ENCODE measurements at regions not wholly inside any gene's neighbourhood (a gene's known extent, or its start where the extent isn't known, plus 50 kb on each side); places are given as distances from the start of the nearest gene placed in this dataset.

DNA sequence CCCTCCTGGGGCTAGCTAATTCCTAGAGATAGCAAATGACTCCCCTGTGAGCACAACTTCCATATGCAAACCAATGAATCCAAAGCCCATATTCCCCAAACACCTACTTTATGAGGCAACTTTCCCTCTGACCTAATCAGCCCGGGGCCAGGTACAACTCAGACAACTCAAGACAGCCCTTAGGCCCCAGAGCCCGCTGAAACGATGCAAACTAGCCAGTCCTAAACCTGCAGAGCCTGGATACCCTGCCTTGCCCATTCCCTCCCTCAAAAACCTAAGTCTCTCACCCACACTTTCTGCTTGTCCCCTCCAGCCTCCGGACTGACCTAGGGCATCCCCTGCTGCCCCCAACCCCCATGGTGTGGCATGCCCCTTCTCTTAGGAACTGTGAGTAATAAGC, 142.8 kb downstream of the ACTR3 start:
- TF ChIP-seq, protein P1, sequence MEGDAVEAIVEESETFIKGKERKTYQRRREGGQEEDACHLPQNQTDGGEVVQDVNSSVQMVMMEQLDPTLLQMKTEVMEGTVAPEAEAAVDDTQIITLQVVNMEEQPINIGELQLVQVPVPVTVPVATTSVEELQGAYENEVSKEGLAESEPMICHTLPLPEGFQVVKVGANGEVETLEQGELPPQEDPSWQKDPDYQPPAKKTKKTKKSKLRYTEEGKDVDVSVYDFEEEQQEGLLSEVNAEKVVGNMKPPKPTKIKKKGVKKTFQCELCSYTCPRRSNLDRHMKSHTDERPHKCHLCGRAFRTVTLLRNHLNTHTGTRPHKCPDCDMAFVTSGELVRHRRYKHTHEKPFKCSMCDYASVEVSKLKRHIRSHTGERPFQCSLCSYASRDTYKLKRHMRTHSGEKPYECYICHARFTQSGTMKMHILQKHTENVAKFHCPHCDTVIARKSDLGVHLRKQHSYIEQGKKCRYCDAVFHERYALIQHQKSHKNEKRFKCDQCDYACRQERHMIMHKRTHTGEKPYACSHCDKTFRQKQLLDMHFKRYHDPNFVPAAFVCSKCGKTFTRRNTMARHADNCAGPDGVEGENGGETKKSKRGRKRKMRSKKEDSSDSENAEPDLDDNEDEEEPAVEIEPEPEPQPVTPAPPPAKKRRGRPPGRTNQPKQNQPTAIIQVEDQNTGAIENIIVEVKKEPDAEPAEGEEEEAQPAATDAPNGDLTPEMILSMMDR (IDR thresholded peaks at IDR 0.05; ENCODE audit: control insufficient read depth, extremely low read depth, insufficient read depth): no peak

DNA sequence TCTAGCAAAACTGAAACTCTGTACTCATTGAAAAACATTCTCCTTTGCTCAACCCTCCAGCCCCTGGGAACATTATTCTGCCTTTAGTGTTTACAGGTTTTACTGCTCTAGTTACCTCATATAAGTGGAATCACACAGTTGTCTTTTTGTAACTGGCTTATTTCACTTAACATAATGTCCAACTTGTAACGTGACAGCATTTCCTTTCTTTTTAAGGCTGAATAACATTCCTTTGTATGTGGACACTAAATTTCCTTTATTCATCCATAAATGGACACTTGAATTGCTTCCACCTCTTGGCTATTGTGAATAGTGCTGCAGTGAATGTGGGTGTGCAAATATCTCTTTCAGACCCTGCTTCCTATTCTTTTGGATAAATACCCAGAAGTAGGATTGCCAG, 144.9 kb downstream of the ACTR3 start:
- no peak for DNase-seq (ENCODE audit: low read depth)
- TF ChIP-seq, protein P1 (IDR thresholded peaks at IDR 0.05; ENCODE audit: control insufficient read depth, extremely low read depth, insufficient read depth): no peak

More for the DNA sequence above, 142.8 kb downstream of the ACTR3 start:
- no peak for DNase-seq (ENCODE audit: low read depth)
- no peak overlapping the region for H3K4me3 ChIP-seq (ENCODE audit: low read depth, low read length)

DNA sequence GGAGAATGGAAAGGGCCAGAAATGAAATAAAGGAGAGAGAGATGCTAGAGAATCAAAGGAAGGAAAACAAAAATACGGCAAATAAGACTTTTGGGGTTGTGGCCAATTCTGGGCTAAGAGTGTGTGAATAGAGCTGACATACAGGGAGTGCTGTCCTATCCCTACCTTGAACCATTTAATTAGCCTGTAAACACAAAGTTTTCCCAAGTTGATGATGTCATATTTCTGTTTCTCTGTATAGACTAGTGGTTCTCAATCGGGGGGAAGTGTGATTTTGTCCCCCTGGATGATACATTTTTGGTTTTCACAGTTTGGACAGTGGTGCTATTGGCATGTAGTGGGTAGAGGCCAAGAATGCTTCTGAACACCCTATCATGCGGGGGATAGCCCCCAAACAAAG, 148.8 kb downstream of the ACTR3 start:
- no peak overlapping the region for H3K4me3 ChIP-seq (ENCODE audit: low read depth, low read length)
- TF ChIP-seq, protein P1 (IDR thresholded peaks at IDR 0.05; ENCODE audit: control insufficient read depth, extremely low read depth, insufficient read depth): no peak
- DNase-seq (ENCODE audit: low read depth): no peak

More for the DNA sequence above, 144.9 kb downstream of the ACTR3 start:
- no peak overlapping the region for H3K4me3 ChIP-seq (ENCODE audit: low read depth, low read length)

DNA sequence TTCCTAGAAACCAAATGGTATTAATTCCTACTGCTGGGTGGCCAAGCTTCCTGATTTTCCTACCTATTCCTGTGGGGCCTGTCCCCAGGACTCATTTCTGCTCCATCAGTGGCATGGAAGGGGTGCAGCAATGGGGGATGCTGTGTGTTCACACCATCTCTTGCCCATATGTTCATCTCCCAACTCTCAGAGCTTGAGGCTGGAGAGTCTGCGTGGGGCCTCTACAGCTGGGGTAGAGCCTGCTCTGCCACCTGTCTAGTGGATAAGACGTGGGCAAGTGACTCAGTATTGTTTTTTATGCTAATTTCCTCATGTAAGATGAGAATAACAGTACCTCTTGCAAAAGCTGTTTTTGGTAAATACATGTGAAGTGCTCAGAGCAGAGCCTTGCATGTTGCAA, 149.8 kb downstream of the ACTR3 start:
- DNase-seq (ENCODE audit: low read depth): no peak
- H3K4me3 ChIP-seq (ENCODE audit: low read depth, low read length): no peak overlapping the region
- TF ChIP-seq, protein P1 (IDR thresholded peaks at IDR 0.05; ENCODE audit: control insufficient read depth, extremely low read depth, insufficient read depth): no peak

DNA sequence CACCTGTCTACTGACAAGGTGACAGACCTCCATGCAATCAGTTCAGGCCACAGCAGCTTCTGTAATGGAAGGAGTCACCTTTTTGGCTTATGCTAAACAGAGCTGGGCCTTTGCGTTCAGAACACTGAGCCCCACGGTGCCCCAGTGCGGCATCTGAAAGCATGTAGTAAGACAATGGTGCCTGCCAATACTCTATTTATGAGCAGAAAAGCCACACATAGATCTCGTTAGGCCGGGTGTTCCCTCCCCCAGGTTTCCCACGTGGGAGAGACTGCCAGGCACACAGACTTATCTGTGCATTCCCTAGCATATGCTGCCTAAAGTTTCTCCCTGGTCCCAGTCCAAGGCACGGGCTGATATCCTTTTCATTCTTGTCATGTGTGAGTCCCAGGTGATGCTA, 150.9 kb downstream of the ACTR3 start:
- no peak for DNase-seq (ENCODE audit: low read depth)

DNA sequence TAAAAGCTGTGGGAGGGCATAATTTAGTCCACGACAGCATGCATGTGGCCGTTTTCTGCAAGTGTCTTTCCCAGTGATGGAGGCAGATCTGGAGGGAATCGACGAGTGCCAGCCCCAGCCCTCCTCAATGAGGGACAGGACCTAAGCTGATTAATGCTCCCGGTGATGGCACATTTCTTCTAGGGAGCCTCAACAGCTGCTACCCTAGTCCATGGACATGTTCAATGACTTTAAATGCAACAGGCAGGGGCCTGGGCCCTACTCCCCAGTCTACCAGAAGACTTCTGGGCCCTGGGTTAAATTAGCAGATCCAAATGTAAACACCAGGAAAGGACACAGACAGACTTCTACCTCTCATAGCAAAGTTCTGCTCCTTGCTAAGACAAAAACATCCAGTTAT, 155.1 kb downstream of the ACTR3 start:
- DNase-seq (ENCODE audit: low read depth): no peak
- TF ChIP-seq, protein P1 (IDR thresholded peaks at IDR 0.05; ENCODE audit: control insufficient read depth, extremely low read depth, insufficient read depth): no peak
- H3K4me3 ChIP-seq (ENCODE audit: low read depth, low read length): no peak overlapping the region

More for the DNA sequence above, 150.9 kb downstream of the ACTR3 start:
- no peak overlapping the region for H3K4me3 ChIP-seq (ENCODE audit: low read depth, low read length)
- TF ChIP-seq, protein P1 (IDR thresholded peaks at IDR 0.05; ENCODE audit: control insufficient read depth, extremely low read depth, insufficient read depth): no peak

DNA sequence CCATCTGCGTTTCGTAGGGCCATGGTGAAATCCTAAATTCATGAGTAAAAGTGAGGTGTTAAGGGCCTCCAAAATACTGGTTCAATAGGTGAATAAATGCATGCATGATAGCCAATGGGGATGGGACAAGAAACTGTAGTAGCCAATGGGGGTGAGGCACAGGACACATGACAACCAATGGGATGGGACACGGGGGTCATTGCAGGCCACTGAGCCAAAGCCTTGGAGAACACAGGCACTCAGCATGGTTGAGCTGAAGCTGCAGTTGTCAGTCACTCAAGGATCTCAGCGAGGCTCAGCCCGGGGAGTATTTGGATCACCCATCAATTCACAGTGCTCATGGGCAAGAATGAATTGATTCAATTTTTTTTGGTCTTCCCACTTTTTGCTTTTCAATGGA, 156.5 kb downstream of the ACTR3 start:
- no peak overlapping the region for H3K4me3 ChIP-seq (ENCODE audit: low read depth, low read length)
- TF ChIP-seq, protein P1 (IDR thresholded peaks at IDR 0.05; ENCODE audit: control insufficient read depth, extremely low read depth, insufficient read depth): no peak
- no peak for DNase-seq (ENCODE audit: low read depth)

Measured in LNCaP clone FGC (cell line).